ENCODE measurements at regions not wholly inside any gene's neighbourhood (a gene's known extent, or its start where the extent isn't known, plus 50 kb on each side); places are given as distances from the start of the nearest gene placed in this dataset.

DNA sequence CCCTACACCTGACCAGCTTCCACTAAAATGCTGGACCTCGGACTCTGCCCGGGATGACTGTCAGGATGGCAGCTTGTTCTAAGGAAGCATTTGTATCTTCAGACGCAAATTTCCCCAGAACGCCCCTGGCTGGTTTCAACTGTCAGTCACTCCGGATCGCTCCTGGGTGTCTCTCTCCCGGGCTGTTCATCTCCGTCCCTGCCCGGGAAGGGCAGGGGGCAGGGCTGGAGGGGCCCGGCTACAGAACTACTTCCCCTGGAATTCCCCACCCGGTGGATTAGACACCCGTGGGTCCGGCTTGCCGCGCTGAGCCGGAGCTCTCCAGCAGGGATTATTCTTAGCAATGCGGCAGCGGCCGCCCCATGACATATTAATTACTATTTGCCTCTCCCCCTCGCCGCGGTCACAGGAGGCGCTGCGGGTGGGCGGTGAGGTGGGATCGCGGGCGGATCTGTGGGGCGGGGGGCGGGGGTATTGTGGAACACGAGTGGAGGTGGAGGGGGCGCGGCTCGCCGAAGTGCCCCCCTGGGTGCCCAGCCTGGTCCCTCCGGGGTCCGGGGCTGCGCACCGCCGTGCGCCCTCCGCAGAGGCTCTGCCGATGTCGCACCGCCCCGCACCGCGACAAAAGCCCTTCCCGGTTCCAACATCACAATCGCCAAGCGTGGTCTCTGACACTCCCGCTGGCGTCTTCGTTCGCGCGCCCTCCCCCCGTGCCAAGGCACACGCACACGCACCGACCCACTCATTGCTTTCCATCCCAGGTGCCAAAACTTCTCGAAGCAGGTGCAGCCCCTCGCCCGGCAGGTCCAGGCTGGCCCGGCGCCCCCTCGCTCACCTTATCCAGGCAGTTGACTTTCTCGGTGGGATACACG lies 276.1 kb upstream of the NEBL start:
- no peak for DNase-seq (ENCODE audit: low spot score)

DNA sequence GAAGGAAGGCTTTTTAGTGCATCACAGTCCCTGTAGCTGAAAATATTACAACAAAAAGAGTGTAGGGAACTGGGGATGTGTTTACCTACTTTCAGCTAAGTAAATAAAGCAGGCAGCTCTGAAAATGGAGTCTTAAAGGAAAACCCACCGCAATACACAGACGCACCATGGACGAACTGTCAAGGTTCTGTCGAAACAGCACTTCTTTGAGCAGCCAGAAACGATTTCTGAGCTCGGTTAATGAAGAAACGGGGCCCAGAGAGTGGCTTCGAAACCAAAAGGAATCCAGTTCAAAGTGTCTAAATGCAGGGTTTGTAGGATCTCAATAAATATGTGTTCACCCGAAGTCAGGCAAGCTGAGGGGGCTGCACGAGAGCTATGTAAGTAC lies 275.4 kb upstream of the NEBL start:
- no peak for DNase-seq (ENCODE audit: low spot score)

DNA sequence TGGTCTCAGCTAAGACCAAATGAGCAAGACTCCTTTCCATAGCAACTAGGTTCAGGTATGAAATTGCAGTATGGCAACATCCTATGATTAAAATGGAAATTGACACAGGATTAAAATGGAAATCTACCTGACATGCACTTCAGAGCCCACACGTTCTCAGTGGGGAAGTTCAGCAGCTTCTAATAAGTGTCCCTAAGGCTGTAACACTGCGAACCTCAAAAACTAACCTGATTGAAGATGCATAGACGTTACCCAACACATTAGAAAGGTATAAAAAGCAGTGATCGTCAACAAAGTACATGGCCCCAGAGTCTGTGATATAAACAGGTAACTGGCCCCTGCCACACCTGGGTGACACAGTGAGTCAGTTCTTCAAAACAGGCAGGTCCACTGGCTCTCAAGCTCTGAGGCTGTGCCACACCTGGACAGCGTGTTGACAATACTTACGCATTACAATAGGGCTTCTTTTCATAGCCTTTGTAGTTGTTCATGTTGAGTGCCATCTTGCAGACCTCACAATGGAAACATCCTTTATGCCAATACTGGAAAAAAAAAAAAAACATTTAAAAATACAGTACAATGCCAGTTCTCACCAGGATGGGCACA lies 274.9 kb upstream of the NEBL start:
- DNase-seq (ENCODE audit: low spot score): no peak

DNA sequence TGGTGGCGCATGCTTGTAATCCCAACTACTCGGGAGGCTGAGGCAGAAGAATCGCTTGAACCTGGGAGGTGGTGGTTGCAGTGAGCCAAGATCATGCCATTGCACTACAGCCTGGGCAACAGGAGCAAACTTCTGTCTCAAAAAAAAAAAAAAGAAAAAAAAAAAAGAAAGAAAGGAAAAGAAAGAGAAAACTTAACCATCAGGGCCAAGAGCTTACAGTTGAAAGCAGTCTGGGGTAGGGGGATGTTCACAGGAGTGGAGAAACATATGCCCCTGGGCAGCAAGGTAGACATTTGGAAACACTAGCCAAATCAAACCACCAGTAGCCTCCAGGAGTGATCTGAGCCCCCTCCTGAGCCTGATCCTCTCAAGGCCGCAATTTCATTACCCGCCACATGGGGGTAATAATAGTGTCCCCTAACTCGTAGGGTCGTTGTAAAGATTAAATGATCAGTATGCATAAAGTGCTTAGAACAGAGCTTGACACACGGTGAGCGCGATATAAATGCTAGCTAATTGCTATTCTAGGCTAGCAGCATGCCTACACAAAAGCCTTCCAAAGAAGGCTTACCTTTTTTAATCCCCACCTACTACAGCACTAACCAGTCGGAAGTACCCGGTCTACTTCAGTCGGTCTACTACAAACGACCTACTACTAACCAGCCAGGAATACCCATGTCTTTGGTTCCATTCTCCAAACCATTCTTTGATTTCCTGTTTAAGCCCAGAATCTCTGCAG lies 274.3 kb upstream of the NEBL start:
- DNase-seq (ENCODE audit: low spot score): no peak

DNA sequence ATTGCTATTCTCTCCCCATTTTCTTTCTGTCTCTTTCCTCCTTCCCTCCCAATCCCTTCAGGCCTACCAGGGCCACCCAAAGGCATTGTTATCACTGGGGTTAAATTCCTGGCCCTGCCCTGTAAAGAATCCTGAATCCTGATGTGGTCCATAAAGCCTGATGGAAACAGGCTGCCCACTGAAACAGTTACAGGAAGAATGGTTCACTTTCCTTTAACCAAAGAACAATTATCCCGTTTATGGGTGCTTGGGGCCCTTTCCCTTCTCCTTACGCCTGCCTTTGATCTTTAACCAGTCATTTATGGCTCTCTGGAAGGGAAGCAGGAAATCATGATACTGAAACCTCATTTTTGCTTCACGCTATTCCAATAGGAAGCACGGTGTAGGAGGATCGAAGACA lies 273.1 kb upstream of the NEBL start:
- DNase-seq (ENCODE audit: low spot score): no peak

DNA sequence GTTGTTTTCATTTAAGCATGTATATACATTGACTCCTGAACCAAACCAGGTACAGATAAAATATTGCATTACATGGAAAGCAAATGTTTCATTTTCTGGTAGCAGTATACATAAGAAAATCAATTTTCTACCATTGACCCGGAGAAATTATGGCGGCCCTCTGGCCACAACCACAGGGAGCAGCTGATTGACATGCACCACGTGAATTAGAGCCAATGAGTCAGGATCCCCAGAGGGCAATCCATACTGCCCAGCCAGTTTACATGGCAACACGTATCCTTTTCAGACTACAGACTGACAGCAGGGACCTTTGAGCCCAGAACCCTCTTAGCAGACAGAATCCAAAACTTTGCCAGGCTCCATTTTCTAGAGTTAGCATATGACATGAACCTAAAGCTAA lies 272.2 kb upstream of the NEBL start:
- DNase-seq (ENCODE audit: low spot score): no peak

DNA sequence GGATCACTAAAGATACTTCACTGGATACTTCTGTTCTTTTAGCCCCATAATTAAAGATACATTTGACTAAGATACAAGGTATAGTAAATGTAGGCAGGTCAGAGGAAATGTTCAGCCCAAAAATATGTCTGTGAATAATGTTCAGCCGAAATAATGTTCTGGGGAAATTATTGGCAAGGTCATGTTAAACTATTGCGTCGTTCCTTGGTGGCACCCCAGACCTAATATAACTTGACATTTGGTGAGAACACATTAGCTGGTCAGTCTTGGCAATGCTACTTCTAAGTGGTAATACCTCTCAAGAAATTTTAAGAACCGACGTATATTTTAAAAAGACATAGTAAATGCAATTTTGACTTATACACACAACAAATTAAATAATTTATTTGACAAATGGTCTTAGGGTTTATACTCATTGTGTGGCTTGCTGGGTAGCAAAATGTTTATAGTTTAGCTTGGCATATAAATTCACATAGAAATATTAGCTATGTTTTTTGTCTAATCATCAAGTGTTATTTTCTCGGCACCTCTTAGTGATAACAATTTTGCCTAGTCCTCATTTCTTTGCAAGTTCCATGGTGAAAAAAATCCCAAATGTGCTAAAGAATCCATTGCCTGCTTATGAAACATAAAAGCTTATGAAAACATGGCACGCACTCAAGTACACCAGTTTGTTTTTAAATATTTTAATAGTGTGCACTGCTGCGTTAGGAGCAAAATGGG lies 270.3 kb upstream of the NEBL start:
- DNase-seq (ENCODE audit: low spot score): no peak

DNA sequence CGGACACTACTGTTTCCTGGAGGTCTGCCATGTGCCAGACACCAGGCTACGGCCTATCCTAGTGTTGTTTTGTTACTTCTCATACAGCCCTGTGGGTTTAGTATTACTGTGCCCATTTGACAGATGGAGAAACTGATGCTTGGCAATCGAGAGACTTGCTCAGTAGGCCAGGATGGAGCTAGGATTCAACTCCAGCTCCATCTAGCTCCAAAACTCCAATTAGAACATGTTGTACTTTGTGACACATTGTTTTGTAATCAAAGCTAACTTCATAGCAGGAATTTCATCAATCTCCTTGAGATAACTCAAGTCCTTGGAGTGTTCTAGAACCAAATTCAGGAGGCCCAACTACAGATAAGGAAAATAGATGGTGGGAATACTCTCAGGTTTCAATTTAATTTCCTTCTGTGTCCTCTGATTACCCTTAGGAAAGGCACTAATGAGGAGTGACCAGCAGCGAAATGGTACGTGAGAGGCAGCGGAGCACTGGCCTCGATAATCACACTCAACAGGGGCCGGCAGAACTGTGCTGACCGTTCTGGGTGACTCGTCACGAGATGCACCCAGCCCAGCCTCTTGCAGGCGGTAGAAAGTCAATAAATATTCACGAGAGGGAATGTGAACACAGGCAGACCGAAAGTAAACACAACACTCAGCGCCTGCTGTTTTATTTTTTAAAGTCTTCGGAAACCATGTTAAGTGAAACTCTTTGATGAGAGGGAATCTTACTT lies 269.6 kb upstream of the NEBL start:
- no peak for DNase-seq (ENCODE audit: low spot score)

DNA sequence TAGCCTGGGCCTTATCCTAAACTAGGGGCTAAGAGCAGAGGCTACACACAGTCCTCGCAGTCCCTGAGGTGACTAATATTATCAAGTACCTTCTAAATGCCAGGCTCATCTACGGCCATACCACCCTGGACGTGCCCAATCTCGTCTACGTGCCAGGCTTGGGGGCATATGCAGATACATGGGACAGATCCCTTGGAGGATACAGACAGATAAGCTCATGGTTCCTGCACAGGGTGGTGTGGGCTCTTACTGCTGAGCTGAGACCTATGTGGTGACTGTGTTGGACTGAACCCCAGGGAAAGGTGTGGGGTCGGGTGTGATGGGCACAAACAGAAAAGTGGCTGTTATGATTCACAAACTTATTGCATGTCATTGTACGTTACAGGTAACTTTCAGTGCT lies 268.4 kb upstream of the NEBL start:
- DNase-seq (ENCODE audit: low spot score): no peak

DNA sequence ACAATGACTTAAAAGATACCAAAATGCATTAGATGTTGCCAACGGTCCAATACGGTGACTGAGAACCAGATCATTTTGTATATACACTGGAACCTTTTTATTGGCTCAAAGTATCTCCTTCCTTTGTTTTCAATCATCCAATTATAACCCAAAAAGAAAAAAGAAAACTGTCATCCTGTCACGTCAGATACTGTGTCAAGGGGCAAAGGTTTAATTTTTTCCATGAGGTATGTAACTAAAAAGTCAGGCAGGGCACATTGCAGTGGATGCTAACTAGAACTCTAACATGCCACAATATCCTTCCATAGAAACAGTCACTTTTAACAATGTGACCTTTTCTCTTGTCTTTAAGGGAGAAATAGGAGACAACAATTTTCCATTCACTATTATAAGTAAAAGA lies 267.6 kb upstream of the NEBL start:
- no peak for DNase-seq (ENCODE audit: low spot score)

DNA sequence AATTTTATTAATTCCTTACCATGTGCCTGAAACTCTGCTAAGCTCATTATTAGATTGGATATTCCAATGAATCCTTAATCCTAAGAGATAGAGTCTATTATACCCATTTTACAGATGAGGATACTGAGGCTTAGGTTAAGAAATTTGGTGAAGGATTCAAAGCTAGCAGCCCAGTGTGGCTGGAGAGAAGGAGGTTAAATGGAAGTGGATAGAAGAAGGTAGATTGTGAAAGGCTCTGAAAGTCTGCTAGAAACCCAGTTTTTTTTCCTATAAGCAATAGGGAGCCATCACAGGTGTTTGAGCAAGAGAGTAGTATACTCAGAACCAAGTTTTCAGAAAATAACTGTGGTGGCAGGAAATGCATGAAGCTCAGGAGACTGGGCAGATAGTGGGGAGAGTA lies 265.8 kb upstream of the NEBL start:
- no peak for DNase-seq (ENCODE audit: low spot score)

DNA sequence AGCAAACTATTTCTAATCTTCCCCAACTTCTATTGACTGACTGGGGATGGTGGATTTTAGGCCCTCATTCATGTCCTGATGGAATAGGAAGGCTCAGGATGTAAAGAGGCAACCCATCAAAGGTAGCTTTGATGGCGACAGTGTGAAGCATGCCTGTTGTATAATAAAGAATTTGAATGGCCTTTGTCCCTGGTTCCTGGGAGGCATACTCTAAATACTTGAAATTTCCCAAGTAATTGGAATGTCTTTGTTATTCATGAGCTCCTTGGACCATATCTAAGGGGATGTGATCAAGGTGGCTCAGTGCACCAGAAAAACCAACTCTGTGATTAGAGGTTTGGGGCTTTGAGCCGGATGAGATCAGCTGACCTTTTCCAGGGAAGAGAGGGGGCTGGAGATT lies 264.5 kb upstream of the NEBL start:
- DNase-seq (ENCODE audit: low spot score): no peak

DNA sequence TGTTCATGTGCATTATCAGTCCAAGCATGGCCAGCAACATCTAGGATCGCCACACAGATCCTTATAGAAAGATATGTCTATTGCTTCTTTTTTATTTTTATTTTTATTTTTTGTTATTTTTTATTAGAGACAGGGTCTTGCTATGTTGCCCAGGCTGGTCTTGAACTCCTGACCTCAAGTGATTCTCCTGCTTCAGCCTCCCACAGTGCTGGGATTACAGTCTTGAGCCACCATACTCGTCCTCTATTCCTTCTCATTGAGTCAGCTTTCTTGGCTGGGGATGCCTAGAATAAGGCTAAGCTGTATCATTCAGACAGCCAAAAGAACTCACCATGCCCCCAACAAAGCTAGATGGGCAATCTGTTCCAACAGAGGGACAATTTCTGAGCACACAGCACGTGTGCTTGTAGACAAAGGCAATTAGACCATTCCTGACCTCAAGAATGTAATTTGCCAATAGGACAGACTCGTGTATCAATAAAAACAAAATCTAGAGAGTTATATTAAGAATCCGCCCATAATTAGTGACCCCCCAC lies 264.0 kb upstream of the NEBL start:
- no peak for DNase-seq (ENCODE audit: low spot score)

DNA sequence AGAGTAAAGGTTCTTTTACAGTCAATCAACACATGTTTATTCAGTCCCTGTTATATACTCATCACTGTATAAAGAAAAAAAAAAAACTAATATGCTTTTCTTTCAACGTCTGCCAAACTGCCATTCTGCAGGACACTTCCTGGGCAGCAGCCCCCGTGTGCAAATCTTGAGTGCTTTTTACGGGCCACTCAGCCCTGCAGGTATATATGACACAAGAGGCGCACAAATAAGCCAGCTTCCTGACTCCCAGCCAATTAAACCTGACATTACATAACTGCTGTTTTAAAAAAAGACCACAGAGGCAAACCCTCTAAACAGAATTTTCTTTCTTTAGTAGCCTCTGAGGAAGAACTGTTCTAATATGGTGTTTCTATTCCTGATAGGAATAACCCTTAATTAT lies 263.0 kb upstream of the NEBL start:
- no peak for DNase-seq (ENCODE audit: low spot score)

DNA sequence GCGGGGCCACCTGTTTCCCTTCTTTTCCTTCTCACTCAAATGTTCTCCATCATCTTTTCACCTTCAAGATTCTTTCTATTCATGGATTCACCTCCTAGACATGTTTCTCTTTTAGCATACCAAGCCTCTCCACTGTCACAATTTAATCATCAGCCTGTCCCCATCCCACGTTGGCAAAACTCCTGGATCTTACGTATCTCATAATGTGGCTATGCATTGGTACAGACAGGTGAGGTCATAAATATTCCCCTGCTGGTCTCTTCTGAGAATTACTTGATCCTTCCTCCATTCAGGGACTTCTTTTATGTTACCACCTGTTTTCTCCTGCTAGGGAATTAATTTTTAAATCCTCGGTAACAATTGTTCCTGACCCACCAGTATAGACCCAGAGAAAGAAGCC lies 262.6 kb upstream of the NEBL start:
- no peak for DNase-seq (ENCODE audit: low spot score)

DNA sequence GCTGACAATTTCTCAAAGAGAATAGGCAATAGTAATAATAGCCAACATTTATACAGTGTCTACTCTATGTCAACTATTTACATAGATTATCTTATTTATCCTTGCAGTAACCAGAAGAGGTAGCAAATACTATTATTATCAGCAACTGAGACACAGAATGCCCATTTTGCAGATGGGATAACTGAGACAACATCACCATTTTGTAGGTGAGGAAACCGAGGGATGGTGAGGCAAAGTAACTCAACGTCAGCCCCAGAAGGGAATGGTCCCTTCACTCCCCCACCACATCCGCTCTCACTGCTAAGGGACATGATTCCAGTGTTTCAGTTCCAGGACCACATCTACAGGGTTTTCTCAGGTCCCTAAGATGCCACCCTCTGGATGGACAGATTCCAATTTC lies 261.2 kb upstream of the NEBL start:
- no peak for DNase-seq (ENCODE audit: low spot score)

DNA sequence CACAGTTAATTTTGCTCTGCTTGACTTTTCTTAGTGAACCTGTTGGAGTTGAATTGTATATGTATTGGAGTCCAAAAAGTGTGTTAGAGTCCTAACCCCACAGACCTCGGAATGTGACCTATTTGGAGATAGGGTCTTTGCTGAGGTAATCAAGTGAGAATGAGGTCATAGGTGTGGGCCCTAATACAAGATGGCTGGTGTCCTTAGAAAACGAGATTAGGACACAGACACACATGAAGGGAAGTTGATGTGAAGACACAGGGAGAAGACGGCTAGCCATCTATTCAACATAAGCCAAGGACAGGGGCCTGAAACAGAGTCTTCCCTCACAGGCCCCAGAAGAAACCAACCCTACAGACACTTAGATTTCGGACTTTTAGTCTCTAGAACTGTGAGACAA lies 260.6 kb upstream of the NEBL start:
- no peak for DNase-seq (ENCODE audit: low spot score)

DNA sequence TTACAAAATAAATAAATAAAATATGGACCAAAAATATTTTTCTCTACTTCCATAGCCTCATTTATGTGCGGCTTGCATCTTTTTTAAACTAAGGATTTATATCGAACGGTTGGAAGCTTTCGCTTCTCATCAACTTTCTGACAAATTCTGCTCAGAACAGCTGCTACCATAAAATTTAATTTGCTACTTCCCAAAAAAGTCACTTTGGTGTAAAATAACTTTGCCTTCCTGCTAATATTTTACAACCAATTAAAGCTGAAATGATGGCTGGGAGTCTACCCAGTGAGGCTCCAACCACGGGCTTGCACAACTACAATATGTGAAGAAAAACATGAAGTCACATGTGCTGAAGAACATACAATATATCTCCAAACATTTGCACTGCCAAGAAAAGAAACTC lies 253.1 kb upstream of the NEBL start:
- DNase-seq (ENCODE audit: low spot score): no peak

DNA sequence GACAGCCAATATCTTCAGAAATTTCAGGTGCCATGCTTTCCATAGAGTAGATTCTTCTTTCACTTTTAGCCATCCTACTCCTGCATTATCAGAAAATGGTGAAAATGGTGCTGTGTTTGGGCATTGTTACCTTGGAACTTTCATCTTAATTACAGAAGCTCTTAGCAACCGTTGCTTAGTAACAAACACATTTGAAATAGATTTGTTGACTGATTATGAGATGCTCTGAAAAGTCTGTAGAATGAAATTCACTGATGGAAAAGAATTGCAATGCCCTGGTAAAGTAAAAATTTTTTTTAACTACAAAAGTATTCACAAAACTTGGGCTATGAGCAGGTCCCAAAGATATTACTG lies 249.3 kb upstream of the NEBL start:
- DNase-seq (ENCODE audit: low spot score): no peak

DNA sequence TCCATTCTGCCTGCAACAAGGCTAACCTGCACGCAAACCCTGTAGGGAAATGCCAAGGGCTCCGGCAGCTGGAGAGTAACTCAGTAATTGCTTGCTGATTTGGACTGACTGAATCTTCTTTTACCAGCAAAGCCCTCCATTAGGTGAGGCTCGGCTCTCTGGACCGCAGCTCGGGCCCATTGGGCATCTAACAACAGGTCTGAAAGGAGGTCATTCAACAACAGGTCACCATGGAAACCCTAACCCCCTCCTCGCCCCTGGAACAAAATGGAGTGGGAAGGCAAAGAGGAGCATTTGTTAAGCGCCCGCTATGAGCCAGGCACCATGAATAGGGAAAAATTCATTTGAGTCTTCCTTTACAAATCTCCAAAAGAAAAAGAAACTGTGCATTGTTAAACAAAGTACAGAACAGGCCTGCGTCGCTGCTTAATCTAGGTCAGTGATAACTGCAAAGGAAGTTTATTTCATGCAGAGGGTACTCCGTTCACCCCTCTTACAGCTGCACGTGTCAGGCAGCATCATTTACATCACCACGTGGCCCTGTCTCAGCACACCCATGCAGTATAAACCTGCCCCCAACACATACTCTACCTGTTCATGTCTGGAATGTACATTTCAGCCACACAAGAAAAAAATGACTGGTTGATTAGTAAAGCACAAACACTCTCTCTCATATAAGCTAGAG lies 248.8 kb upstream of the NEBL start:
- no peak for DNase-seq (ENCODE audit: low spot score)

DNA sequence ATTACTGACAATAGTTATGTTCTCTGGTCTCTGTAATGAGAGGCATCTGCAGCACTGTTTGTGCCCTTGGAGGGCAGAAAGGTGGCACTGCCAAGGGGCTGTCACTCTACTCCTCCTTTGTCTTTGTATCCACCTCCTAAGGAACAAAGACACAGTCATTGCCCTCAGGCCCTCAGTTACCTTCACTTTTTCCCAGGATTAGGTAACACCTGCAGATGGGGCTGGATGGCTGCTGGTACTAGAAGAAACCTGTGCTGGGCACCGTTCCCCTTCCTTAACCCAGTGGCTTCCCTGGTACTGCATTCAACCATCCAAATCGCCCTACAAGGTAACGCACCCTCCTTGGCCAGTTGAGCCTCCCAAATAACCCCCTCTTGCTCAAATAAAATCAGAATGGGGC lies 246.9 kb upstream of the NEBL start:
- no peak for DNase-seq (ENCODE audit: low spot score)

Data from RKO (cell line).